ENCODE measurements at regions not wholly inside any gene's neighbourhood (a gene's known extent, or its start where the extent isn't known, plus 50 kb on each side); places are given as distances from the start of the nearest gene placed in this dataset.

DNA sequence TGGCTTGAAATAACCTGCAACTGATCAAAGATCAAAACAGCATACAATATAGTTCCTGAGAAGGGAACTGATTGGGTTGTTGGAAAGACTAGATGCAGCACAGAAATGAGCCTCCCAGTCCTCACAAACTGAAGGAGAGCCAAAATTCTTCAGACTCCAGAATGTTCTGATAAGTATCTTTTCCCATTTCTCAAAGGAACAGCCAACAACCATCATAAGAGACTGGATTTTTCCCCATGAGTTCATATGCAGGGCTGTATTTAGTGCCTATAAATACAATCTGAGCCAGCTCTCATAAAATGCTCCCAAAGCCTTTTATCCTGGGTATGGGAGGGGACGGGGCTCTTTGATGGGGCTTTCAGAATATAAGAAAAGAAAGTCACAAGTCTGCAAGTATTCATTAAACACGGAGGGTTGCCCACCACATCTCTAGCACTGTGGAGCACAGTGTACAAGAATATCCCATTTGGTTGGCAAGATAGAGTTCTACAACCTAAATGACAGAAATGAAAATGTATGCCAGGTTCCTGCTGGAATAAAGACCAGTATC is 50.7 kb upstream of the LYVE1 start:
- WGBS, result 86% methylated on average over 1 of the region's 2 CpGs
- H3K27me3 ChIP-seq (ENCODE audit: control insufficient read depth in 1 of 2, insufficient read depth in 1 of 2, low read length in 2 of 2), result no peaks in the 10 kb centered on the region
- no peak overlapping the region for H2AK5ac ChIP-seq (ENCODE audit: low read length, severe bottlenecking)

GRCh38 chr11:10618490-10618889 is 50.0 kb upstream of the LYVE1 start:
- no peak overlapping the region for H3K18ac ChIP-seq (ENCODE audit: low read depth in 1 of 2, low read length in 2 of 2)
- WGBS, result 80% methylated on average over 3 of the region's 3 CpGs
- no peak overlapping the region for H2AK5ac ChIP-seq (ENCODE audit: low read length, severe bottlenecking)
- H3K4ac ChIP-seq (ENCODE audit: low read depth in 1 of 2, low read length in 2 of 2), result no peak overlapping the region
- no peak overlapping the region for H3K4me3 ChIP-seq (ENCODE audit: insufficient read depth in 1 of 2, low read depth in 1 of 2, low read length in 2 of 2)
- H2BK5ac ChIP-seq (ENCODE audit: low read depth, low read length, poor library complexity, severe bottlenecking), result no peak overlapping the region
- no peak overlapping the region for H2BK15ac ChIP-seq (ENCODE audit: low read depth, poor library complexity, severe bottlenecking)
- no peaks in the 10 kb centered on the region for H3K27me3 ChIP-seq (ENCODE audit: control insufficient read depth in 1 of 2, insufficient read depth in 1 of 2, low read length in 2 of 2)
- no peaks in the 10 kb centered on the region for H3K79me1 ChIP-seq (replicated peaks; ENCODE audit: low read length, poor library complexity, severe bottlenecking)
- peaks cover 6 to 38% of the 10 kb centered on the region in 2 experiments for H3K36me3 ChIP-seq (ENCODE audit: control insufficient read depth in 1 of 2, insufficient read depth in 2 of 2, low read depth in 1 of 2, low read length in 2 of 2)
- H2AFZ ChIP-seq (ENCODE audit: low read depth, low read length), result no peak overlapping the region
- H3K14ac ChIP-seq (ENCODE audit: low read length in 2 of 2), result peak overlapping the region in 1 of 2 experiments; percentile 44
- no peak for DNase-seq
- H3K4me1 ChIP-seq (ENCODE audit: control insufficient read depth, insufficient read depth, low read depth, low read length), result no peaks in the 10 kb centered on the region
- peak overlapping the region in 1 of 2 experiments; percentile 45 for H2BK12ac ChIP-seq (ENCODE audit: low read length in 2 of 2)
- H3K23ac ChIP-seq (ENCODE audit: low read length in 2 of 2), result no peak overlapping the region
- H3K9me3 ChIP-seq (ENCODE audit: control insufficient read depth, low read length), result no peaks in the 10 kb centered on the region
- no peak overlapping the region for H4K8ac ChIP-seq (ENCODE audit: low read length)
- H2BK120ac ChIP-seq (ENCODE audit: low read depth, low read length), result no peak overlapping the region
- no peak overlapping the region for H3K27ac ChIP-seq (ENCODE audit: low read length, poor library complexity, severe bottlenecking)
- no peak overlapping the region for H3K9ac ChIP-seq (ENCODE audit: low read length)
- H4K91ac ChIP-seq (ENCODE audit: low read length), result no peak overlapping the region
- H3K4me2 ChIP-seq (ENCODE audit: low read length, poor library complexity, severe bottlenecking), result no peak overlapping the region

More for the DNA sequence above, 50.7 kb upstream of the LYVE1 start:
- H3K4ac ChIP-seq (ENCODE audit: low read depth in 1 of 2, low read length in 2 of 2), result no peak overlapping the region
- no peak overlapping the region for H3K9ac ChIP-seq (ENCODE audit: low read length)
- H2BK5ac ChIP-seq (ENCODE audit: low read depth, low read length, poor library complexity, severe bottlenecking), result no peak overlapping the region
- no peak overlapping the region for H3K27ac ChIP-seq (ENCODE audit: low read length, poor library complexity, severe bottlenecking)
- no peak overlapping the region for H2AFZ ChIP-seq (ENCODE audit: low read depth, low read length)
- H3K79me1 ChIP-seq (replicated peaks; ENCODE audit: low read length, poor library complexity, severe bottlenecking), result no peaks in the 10 kb centered on the region
- no peak overlapping the region for H3K4me3 ChIP-seq (ENCODE audit: insufficient read depth in 1 of 2, low read depth in 1 of 2, low read length in 2 of 2)
- H2BK15ac ChIP-seq (ENCODE audit: low read depth, poor library complexity, severe bottlenecking), result no peak overlapping the region
- H4K8ac ChIP-seq (ENCODE audit: low read length), result no peak overlapping the region
- H2BK120ac ChIP-seq (ENCODE audit: low read depth, low read length), result no peak overlapping the region
- H2BK12ac ChIP-seq (ENCODE audit: low read length in 2 of 2), result no peak overlapping the region
- peaks cover 7 to 33% of the 10 kb centered on the region in 2 experiments for H3K36me3 ChIP-seq (ENCODE audit: control insufficient read depth in 1 of 2, insufficient read depth in 2 of 2, low read depth in 1 of 2, low read length in 2 of 2)
- H3K9me3 ChIP-seq (ENCODE audit: control insufficient read depth, low read length), result no peaks in the 10 kb centered on the region
- no peak for DNase-seq
- no peaks in the 10 kb centered on the region for H3K4me1 ChIP-seq (ENCODE audit: control insufficient read depth, insufficient read depth, low read depth, low read length)
- H3K14ac ChIP-seq (ENCODE audit: low read length in 2 of 2), result no peak overlapping the region
- no peak overlapping the region for H3K23ac ChIP-seq (ENCODE audit: low read length in 2 of 2)
- H3K18ac ChIP-seq (ENCODE audit: low read depth in 1 of 2, low read length in 2 of 2), result no peak overlapping the region
- H3K4me2 ChIP-seq (ENCODE audit: low read length, poor library complexity, severe bottlenecking), result no peak overlapping the region
- H4K91ac ChIP-seq (ENCODE audit: low read length), result no peak overlapping the region
